GM21526 (cell line): ENCODE measurements at regions not wholly inside any gene's neighbourhood (a gene's known extent, or its start where the extent isn't known, plus 50 kb on each side); places are given as distances from the start of the nearest gene placed in this dataset.

ENCODE experiments used
- ATAC-seq: cut with Tn5 transposase; IDR thresholded peaks from one replicate; pipeline ENCODE4 v1.9.1; 2021; ENCODE audit warnings: moderate library complexity; ENCODE audit not compliant: unreplicated experiment, low FRiP score

DNA sequence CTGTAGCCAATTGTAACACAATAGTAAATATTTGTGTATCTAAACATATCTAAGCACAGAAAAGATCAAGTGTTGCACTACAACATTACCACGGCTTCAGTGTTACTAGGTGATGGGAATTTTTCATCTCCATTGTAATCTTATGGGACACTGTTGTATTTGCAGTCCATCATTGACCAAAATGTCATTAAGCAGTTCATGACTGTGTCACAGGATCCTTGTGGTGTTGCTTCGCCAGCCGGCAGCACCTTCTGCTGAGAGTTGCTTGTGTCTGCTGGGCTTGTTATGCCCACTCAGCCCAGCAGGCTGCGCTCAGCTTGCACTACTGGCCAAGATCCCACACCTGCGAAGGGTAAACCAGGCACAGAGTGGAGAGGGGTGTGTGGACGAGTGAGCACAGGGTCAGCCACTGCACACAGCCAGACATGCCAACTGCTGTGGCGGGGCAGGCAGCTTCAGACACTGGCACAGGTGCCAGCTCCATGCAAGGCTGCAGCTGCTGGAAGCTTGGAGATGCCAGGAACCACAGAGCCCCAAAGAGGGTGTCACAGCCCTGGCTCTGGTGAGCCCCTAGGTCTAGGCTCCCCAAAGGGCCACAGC is 273.7 kb downstream of the CETN3 start:
- ATAC-seq, result no peak

GRCh38 chr5:90134892-90135291 is 274.7 kb downstream of the CETN3 start:
- ATAC-seq, result no peak

DNA sequence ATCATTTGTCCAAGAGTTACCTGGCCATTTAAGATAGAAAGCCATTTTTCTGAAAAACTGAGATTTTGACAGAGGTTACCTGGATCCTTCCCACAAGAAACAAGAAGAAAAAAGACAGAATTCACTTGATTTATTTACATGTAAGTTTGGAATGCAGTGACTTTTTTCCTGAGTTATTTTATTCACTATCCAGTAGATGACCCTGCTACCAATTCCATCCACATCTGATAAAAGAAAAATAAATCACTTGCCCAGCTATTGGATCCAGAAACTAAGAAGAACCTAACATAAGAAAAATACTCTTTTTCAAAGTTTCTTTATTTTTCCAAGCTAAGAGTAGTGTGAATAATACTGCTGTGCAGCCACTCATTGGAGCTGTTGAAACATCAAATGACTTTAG is 275.2 kb downstream of the CETN3 start:
- no peak for ATAC-seq

- ATAC-seq, result no peak
These were observed 275.6 kb downstream of the CETN3 start for GRCh38 chr5:90133941-90134340.

GRCh38 chr5:90131383-90132133 is 278.0 kb downstream of the CETN3 start:
- peak; percentile 80 for ATAC-seq

GRCh38 chr5:90128551-90128950 is 281.0 kb downstream of the CETN3 start:
- no peak for ATAC-seq

DNA sequence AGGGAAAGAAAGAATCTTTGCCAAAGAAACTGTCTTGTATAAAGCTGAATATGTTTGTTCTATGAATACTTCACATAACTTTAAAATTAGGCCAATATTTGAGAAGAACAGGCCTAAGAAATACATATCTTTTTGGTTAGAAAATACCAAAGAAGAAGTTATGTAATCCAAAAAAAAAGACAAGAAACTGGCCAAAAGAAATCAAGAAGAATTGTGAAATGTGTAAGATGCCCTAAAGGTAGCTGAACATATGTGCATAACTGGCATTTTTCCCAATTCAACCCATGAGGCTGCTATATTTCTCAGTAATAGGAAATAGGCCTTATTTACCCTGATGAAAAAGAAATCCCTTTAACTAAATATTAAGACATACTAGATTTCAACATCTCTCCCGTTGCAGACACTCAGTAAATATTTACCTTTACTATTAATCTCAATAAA is 290.0 kb downstream of the CETN3 start:
- ATAC-seq, result no peak

DNA sequence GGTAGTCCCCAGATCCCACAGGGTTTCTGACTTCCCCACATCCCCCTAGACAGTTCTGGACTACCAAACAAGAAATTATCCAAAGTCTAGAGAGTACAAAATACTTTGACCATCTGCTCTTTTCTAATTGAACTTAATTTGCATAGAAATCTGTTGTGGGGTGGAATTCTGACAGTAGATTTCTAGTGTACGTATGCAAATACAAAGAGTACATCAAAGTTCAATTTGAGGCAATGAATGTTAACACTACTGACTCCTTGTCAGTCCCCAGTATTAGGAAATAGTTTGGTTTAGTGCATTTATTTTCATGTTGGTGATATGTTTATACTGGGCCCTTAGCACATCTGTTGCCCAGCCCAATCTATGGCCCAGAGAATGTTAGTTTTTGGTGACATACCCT is 292.6 kb downstream of the CETN3 start:
- ATAC-seq, result no peak

- ATAC-seq, result no peak
These were observed 296.4 kb downstream of the CETN3 start for GRCh38 chr5:90113108-90113507.

DNA sequence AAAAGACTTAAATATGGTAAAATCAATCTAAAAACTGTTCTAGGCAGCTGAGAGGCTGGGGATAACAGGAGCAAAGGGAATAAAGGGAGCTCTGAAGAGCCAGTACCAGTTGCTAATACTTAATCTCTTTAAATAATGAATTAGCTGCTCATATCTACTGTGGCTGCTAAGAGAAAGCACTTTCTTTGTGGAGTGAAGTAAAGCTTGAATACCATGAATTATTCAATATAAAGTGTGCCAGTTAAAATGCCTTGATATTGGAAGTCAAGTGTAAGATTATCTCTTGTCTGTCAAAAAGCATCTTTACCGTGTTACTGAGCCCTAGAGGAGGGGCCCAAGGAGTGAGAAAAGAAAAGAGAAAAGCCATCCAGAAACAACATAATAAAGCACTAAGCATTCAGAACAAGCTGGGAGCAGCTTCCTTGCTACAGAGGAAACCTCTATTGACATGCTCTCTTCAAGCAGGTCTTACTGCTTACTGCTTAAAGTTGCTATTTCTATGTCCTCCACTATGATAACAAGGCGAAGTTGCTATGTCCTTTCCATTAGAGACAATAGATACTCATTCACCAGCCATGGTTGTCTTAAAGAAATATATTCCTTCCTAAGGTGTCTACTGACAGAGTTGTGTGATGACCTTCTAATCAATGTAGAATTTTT is 297.4 kb downstream of the CETN3 start:
- ATAC-seq, result no peak

GRCh38 chr5:90111364-90112032 is 298.1 kb downstream of the CETN3 start:
- no peak for ATAC-seq

DNA sequence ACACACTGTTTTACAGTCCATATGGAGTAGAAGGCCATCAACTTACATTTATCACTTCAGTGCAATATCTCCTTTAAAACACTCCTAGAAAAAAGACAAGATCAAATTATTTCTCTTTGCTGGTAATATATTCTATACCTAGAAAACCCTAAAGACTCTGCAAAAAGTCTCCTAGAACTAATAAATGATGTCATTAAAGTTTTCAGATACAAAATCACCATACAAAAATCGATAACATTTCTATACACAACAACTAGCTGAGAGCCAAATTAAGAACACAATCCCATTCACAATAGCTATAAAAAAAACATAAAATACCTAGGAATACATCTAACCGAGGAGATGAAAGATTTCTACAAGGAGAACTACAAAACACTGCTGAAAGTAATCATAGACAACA is 300.3 kb downstream of the CETN3 start:
- no peak for ATAC-seq

- ATAC-seq, result no peak
These were observed 310.5 kb downstream of the CETN3 start for GRCh38 chr5:90099099-90099498.

GRCh38 chr5:90097082-90097477 is 312.5 kb downstream of the CETN3 start:
- ATAC-seq, result no peak

DNA sequence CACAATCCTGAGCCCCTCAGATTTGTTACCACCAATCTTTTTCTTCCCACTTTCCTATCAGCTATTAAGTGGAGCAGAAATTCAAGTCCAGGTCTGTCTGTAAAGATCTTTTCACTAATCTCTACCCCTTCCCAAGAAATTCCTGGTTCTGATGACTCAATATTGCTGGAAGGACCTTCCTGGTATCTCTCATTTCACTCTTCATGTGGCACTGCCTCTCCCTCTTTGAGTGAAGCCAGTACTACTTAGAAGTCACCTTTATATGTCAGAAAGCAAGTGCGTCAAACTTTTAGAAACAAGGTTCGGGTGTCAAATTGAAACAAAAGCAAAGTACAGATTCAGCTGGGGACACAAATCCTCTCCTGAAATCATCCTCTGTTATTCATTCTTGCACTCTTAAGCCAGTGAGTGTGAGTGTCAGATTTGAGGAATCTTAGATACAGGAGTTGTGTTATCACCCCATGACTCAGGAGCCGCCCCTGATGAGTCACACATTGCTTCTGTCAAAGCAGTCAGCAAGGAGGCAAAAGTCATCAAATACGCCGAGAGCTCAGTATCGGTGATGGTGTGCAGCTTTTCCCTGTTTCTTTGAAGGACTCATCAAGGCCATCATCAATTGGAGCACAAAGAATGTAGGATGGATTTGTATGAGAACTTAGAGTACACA is 313.0 kb downstream of the CETN3 start:
- no peak for ATAC-seq

GRCh38 chr5:90095292-90096060 is 314.1 kb downstream of the CETN3 start:
- no peak for ATAC-seq

- no peak for ATAC-seq
These were observed 315.6 kb downstream of the CETN3 start for GRCh38 chr5:90093751-90094485.

DNA sequence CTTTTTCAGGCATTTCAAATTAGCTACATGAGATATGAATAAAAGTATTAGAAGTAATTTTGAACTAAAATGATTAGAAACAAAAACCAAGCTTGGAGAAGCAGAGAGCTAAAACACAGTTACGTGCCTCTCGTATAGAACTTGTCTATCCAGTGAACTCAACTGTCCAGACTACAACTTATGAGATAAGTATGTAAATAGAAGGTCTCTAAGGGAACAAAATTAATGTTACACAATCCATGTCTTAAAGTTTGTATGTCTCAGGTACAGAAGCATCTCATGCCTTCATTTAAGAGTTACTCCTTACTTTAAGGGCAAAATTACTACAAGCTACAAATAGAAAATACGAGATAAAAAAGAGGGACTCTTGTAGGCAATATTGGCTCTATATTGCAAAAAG is 316.8 kb downstream of the CETN3 start:
- no peak for ATAC-seq

DNA sequence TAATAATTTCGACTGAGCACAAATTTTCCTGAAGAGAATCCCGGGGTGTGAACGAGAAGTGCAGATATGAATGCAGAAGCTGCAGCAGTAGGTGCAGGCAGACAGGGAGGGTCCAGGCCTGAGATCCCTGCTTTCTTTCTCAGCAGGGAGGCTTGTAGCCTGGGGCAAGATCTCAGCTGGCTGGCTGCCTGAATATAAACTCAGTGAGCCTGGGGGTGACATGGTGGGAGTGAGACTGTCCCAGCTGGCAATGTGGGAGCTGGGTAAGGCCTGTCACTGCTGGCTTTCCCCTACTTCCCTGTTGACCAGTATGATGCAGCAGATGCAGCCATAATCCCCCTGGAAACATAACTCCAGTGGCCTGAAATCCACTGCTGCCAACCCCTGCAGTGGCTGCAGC is 325.2 kb downstream of the CETN3 start:
- ATAC-seq, result no peak
